K562 (cell line): ENCODE measurements at regions not wholly inside any gene's neighbourhood (a gene's known extent, or its start where the extent isn't known, plus 50 kb on each side); places are given as distances from the start of the nearest gene placed in this dataset.

ENCODE experiments used
- EP300 ChIP-seq: IDR thresholded peaks from 2 replicates; pipeline ENCODE4 v1.6.1; 2012; ENCODE audit warnings: low read length, improper control_type of control experiment
- NCOA2 ChIP-seq, 2 experiments: fragments of 450-650 bp; IDR thresholded peaks; 2 replicates each; pipeline ENCODE4 v1.6.1; 2018; ENCODE audit warnings: mild to moderate bottlenecking in 2 of 2, moderate library complexity in 1 of 2; ENCODE audit not compliant: partially characterized antibody in 2 of 2
- TCF7 ChIP-seq: sonication (generic); IDR thresholded peaks from 2 replicates; pipeline ENCODE4 v1.6.1; 2016; ENCODE audit warnings: antibody characterized with exemption, borderline replicate concordance
- TGIF2 ChIP-seq: sonication (generic); formaldehyde crosslinking; IDR thresholded peaks from 2 replicates; pipeline ENCODE4 v1.8.1; 2022; ENCODE audit warnings: mild to moderate bottlenecking, missing genetic modification reagents, moderate library complexity
- TF ChIP-seq, protein P1 (sequence below), 3 experiments: fragments of 200-800 bp in 1 of 3; fragments of 250-450 bp in 1 of 3; fragments of 450-650 bp in 1 of 3; sonication (Bioruptor Pico) in 1 of 3; sonication (Bioruptor generic) in 1 of 3; formaldehyde crosslinking in 1 of 3; IDR thresholded peaks; 2 replicates each; pipeline versions ENCODE4 v1.6.1 to v1.8.0; 2016 to 2022; ENCODE audit warnings: mild to moderate bottlenecking in 2 of 3, missing genetic modification characterization in 2 of 3, missing compliant biosample characterization in 1 of 3, moderate library complexity in 1 of 3
- TF ChIP-seq, protein P2 (sequence below), 3 experiments: IDR thresholded peaks in 2 of 3; conservative IDR thresholded peaks in 1 of 3; 2 replicates each; pipeline ENCODE4 v1.5.1; 2011 to 2012; ENCODE audit warnings: low read length in 3 of 3, mild to moderate bottlenecking in 3 of 3, control low read depth in 2 of 3, improper control_type of control experiment in 1 of 3, inconsistent platforms in 1 of 3, low read depth in 1 of 3, mixed read lengths in 1 of 3, moderate library complexity in 1 of 3; ENCODE audit not compliant: insufficient read depth in 2 of 3
- TF ChIP-seq, protein P3 (sequence below): fragments of 250-450 bp; sonication (Bioruptor Pico); IDR thresholded peaks from 2 replicates; pipeline ENCODE4 v1.5.0; 2021; ENCODE audit warnings: mild to moderate bottlenecking, borderline replicate concordance

- TF ChIP-seq, protein P1, sequence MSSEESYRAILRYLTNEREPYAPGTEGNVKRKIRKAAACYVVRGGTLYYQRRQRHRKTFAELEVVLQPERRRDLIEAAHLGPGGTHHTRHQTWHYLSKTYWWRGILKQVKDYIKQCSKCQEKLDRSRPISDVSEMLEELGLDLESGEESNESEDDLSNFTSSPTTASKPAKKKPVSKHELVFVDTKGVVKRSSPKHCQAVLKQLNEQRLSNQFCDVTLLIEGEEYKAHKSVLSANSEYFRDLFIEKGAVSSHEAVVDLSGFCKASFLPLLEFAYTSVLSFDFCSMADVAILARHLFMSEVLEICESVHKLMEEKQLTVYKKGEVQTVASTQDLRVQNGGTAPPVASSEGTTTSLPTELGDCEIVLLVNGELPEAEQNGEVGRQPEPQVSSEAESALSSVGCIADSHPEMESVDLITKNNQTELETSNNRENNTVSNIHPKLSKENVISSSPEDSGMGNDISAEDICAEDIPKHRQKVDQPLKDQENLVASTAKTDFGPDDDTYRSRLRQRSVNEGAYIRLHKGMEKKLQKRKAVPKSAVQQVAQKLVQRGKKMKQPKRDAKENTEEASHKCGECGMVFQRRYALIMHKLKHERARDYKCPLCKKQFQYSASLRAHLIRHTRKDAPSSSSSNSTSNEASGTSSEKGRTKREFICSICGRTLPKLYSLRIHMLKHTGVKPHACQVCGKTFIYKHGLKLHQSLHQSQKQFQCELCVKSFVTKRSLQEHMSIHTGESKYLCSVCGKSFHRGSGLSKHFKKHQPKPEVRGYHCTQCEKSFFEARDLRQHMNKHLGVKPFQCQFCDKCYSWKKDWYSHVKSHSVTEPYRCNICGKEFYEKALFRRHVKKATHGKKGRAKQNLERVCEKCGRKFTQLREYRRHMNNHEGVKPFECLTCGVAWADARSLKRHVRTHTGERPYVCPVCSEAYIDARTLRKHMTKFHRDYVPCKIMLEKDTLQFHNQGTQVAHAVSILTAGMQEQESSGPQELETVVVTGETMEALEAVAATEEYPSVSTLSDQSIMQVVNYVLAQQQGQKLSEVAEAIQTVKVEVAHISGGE (CRISPR knock-in tag; IDR thresholded peaks at IDR 0.05), result no peak
- TF ChIP-seq TGIF2, result no peak
- TF ChIP-seq, protein P2, sequence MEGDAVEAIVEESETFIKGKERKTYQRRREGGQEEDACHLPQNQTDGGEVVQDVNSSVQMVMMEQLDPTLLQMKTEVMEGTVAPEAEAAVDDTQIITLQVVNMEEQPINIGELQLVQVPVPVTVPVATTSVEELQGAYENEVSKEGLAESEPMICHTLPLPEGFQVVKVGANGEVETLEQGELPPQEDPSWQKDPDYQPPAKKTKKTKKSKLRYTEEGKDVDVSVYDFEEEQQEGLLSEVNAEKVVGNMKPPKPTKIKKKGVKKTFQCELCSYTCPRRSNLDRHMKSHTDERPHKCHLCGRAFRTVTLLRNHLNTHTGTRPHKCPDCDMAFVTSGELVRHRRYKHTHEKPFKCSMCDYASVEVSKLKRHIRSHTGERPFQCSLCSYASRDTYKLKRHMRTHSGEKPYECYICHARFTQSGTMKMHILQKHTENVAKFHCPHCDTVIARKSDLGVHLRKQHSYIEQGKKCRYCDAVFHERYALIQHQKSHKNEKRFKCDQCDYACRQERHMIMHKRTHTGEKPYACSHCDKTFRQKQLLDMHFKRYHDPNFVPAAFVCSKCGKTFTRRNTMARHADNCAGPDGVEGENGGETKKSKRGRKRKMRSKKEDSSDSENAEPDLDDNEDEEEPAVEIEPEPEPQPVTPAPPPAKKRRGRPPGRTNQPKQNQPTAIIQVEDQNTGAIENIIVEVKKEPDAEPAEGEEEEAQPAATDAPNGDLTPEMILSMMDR (IDR thresholded peaks at IDR 0.05 in 2 of 3, conservative IDR thresholded peaks at IDR 0.05 in 1 of 3; ENCODE audit: insufficient read depth in 2 of 3, low read depth in 1 of 3, low read length in 3 of 3), result no peak
- TF ChIP-seq, protein P3, sequence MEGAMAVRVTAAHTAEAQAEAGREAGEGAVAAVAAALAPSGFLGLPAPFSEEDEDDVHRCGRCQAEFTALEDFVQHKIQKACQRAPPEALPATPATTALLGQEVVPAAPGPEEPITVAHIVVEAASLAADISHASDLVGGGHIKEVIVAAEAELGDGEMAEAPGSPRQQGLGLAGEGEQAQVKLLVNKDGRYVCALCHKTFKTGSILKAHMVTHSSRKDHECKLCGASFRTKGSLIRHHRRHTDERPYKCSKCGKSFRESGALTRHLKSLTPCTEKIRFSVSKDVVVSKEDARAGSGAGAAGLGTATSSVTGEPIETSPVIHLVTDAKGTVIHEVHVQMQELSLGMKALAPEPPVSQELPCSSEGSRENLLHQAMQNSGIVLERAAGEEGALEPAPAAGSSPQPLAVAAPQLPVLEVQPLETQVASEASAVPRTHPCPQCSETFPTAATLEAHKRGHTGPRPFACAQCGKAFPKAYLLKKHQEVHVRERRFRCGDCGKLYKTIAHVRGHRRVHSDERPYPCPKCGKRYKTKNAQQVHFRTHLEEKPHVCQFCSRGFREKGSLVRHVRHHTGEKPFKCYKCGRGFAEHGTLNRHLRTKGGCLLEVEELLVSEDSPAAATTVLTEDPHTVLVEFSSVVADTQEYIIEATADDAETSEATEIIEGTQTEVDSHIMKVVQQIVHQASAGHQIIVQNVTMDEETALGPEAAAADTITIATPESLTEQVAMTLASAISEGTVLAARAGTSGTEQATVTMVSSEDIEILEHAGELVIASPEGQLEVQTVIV, result no peak
- no peak for TF ChIP-seq EP300
- no peak for TF ChIP-seq TCF7
- TF ChIP-seq NCOA2 (IDR thresholded peaks at IDR 0.05; ENCODE audit: partially characterized antibody in 2 of 2), result no peak
Measured at GRCh38 chr4:176607807-176608206, 184.9 kb downstream of the VEGFC start.
